ENCODE measurements at regions not wholly inside any gene's neighbourhood (a gene's known extent, or its start where the extent isn't known, plus 50 kb on each side); places are given as distances from the start of the nearest gene placed in this dataset.
A peak's percentile ranks its signal among the peaks of the same experiment; 100 is the strongest.

DNA sequence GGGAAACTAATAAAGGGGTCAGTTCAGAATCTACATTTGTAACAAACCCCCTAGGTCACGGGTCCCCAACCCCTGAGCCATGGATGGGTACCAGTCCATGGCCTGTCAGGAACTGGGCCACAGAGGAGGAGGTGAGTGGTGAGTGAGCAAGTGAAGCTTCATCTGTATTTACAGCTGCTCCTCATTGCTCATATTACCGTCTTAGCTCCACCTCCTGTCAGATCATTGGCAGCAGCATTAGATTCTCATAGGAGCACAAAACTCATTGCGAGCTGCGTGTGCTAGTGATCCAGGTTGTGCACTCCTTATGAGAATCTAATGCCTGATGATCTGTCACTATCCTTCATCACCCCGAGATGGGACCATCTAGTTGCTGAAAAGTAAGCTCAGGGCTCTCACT lies 88.4 kb upstream of the MPP7 start:
- no peak overlapping the region for H3K4me3 Mint-ChIP-seq (ENCODE audit: unreplicated experiment)

GRCh38 chr10:28393956-28394568 lies 91.2 kb upstream of the MPP7 start:
- Mint-ChIP-seq H3K27ac (ENCODE audit: unreplicated experiment) (no peak overlapping the region), H3K4me3 (ENCODE audit: unreplicated experiment) (no peak overlapping the region), H3K9me3 (ENCODE audit: unreplicated experiment) (no peaks in the 10 kb centered on the region), H3K4me1 (ENCODE audit: unreplicated experiment) (no peaks in the 10 kb centered on the region), H3K27me3 (ENCODE audit: unreplicated experiment) (no peaks in the 10 kb centered on the region), H3K36me3 (ENCODE audit: low read depth, unreplicated experiment) (no peaks in the 10 kb centered on the region)
- peak; percentile 95 for TF ChIP-seq CTCF (IDR thresholded peaks at IDR 0.05; ENCODE audit: unreplicated experiment)
- peak; percentile 70 for DNase-seq (ENCODE audit: low spot score)

More for the DNA sequence above, 88.4 kb upstream of the MPP7 start:
- no peak for DNase-seq (ENCODE audit: low spot score)
- no peaks in the 10 kb centered on the region for H3K36me3 Mint-ChIP-seq (ENCODE audit: low read depth, unreplicated experiment)
- no peak for TF ChIP-seq CTCF (IDR thresholded peaks at IDR 0.05; ENCODE audit: unreplicated experiment)
- H3K27me3 Mint-ChIP-seq (ENCODE audit: unreplicated experiment): no peaks in the 10 kb centered on the region
- no peak overlapping the region for H3K27ac Mint-ChIP-seq (ENCODE audit: unreplicated experiment)
- H3K4me1 Mint-ChIP-seq (ENCODE audit: unreplicated experiment): no peaks in the 10 kb centered on the region
- no peaks in the 10 kb centered on the region for H3K9me3 Mint-ChIP-seq (ENCODE audit: unreplicated experiment)

DNA sequence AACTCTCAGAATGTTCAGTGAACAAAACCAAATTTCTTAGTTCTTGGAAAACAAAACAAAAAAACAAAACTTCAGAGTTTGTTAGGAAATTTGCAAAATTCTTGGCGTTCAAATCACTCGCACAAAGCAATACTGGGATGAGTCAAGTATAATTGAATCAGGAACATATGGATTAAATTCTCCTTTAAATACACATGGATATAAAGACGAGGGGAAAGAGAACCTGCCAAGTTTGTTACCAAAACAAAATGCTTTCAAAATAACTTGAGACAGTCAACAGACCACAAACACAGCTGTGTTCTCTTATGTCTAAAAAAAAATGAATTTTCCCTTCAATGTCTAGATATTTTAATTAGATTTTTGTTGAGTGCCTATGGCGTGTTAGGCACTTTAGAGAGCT lies 93.5 kb upstream of the MPP7 start:
- DNase-seq (ENCODE audit: low spot score): no peak
- no peaks in the 10 kb centered on the region for H3K9me3 Mint-ChIP-seq (ENCODE audit: unreplicated experiment)
- no peaks in the 10 kb centered on the region for H3K36me3 Mint-ChIP-seq (ENCODE audit: low read depth, unreplicated experiment)
- no peak overlapping the region for H3K4me3 Mint-ChIP-seq (ENCODE audit: unreplicated experiment)
- H3K27me3 Mint-ChIP-seq (ENCODE audit: unreplicated experiment): no peaks in the 10 kb centered on the region
- no peak overlapping the region for H3K27ac Mint-ChIP-seq (ENCODE audit: unreplicated experiment)
- no peak for TF ChIP-seq CTCF (IDR thresholded peaks at IDR 0.05; ENCODE audit: unreplicated experiment)
- no peaks in the 10 kb centered on the region for H3K4me1 Mint-ChIP-seq (ENCODE audit: unreplicated experiment)

DNA sequence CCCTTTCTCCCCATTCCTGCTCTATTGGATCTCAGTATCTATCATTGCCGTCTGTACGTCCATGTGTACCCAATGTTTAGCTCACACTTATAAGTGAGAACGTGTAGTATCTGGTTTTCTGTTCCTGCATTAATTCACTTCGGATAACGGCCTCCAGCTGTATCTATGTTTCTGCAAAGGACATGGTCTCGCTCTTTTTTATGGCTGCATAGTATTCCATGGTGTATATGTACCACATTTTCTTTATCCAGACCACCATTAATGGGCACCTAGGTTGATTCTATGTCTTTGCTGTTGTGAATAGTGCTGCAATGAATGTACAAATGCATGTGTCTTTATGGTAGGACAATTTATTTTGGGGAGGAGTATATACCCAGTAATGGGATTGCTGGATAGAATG lies 94.4 kb upstream of the MPP7 start:
- H3K9me3 Mint-ChIP-seq (ENCODE audit: unreplicated experiment): no peaks in the 10 kb centered on the region
- H3K4me3 Mint-ChIP-seq (ENCODE audit: unreplicated experiment): no peak overlapping the region
- H3K4me1 Mint-ChIP-seq (ENCODE audit: unreplicated experiment): no peaks in the 10 kb centered on the region
- DNase-seq (ENCODE audit: low spot score): no peak
- H3K36me3 Mint-ChIP-seq (ENCODE audit: low read depth, unreplicated experiment): no peaks in the 10 kb centered on the region
- no peak for TF ChIP-seq CTCF (IDR thresholded peaks at IDR 0.05; ENCODE audit: unreplicated experiment)
- no peak overlapping the region for H3K27ac Mint-ChIP-seq (ENCODE audit: unreplicated experiment)
- no peaks in the 10 kb centered on the region for H3K27me3 Mint-ChIP-seq (ENCODE audit: unreplicated experiment)

GRCh38 chr10:28400176-28400575 lies 97.3 kb upstream of the MPP7 start:
- Mint-ChIP-seq H3K9me3 (ENCODE audit: unreplicated experiment) (no peaks in the 10 kb centered on the region), H3K27ac (ENCODE audit: unreplicated experiment) (no peak overlapping the region), H3K27me3 (ENCODE audit: unreplicated experiment) (no peaks in the 10 kb centered on the region), H3K36me3 (ENCODE audit: low read depth, unreplicated experiment) (no peaks in the 10 kb centered on the region), H3K4me1 (ENCODE audit: unreplicated experiment) (no peaks in the 10 kb centered on the region), H3K4me3 (ENCODE audit: unreplicated experiment) (no peak overlapping the region)
- TF ChIP-seq CTCF (IDR thresholded peaks at IDR 0.05; ENCODE audit: unreplicated experiment): no peak
- no peak for DNase-seq (ENCODE audit: low spot score)

Data from endothelial cell (in vitro differentiated cells).